Thyroid gland (tissue), 4 donors: ENCODE measurements at regions not wholly inside any gene's neighbourhood (a gene's known extent, or its start where the extent isn't known, plus 50 kb on each side); places are given as distances from the start of the nearest gene placed in this dataset. TPM values are rescaled to one million over a fixed set of nuclear protein-coding genes. Genes with fewer than 3 reads are reported as not detected.

Experiments used
- DNase-seq, 2 donors: peaks; one replicate each; pipeline ENCODE4 v3.0.0-alpha.2; 2019
- H3K27ac ChIP-seq, 3 donors: fragments of 200-600 bp; sonication (generic); 1 replicate in 2 of 3; 2 replicates in 1 of 3; pipeline ENCODE4 v1.5.1; 2016 to 2019; ENCODE audit warnings: mild to moderate bottlenecking in 1 of 3, moderate library complexity in 1 of 3
- H3K27me3 ChIP-seq: fragments of 200-600 bp; sonication (generic); one replicate; pipeline ENCODE4 v1.5.1; 2019
- H3K36me3 ChIP-seq, 2 donors: fragments of 200-600 bp; sonication (generic); one replicate each; pipeline ENCODE4 v1.5.1; 2016 to 2019
- H3K4me1 ChIP-seq, 2 donors: fragments of 200-600 bp; sonication (generic); one replicate each; pipeline ENCODE4 v1.5.1; 2017 to 2019
- H3K4me3 ChIP-seq, 3 donors: fragments of 200-600 bp; sonication (generic); replicated peaks in 1 of 3; 1 replicate in 2 of 3; 2 replicates in 1 of 3; pipeline ENCODE4 v1.5.1; 2016; ENCODE audit warnings: mild to moderate bottlenecking in 1 of 3
- H3K9me3 ChIP-seq: fragments of 200-600 bp; sonication (generic); one replicate; pipeline ENCODE4 v1.5.1; 2017
- CTCF ChIP-seq, 6 experiments: fragments of 200-600 bp in 3 of 6; fragments of 450-650 bp in 3 of 6; sonication (generic) in 3 of 6; IDR thresholded peaks; one replicate each; pipeline ENCODE4 v1.5.1; 2016 to 2019; ENCODE audit warnings: antibody characterized with exemption in 6 of 6, mild to moderate bottlenecking in 2 of 6, inconsistent platforms in 1 of 6, moderate library complexity in 1 of 6
- POLR2A ChIP-seq, 2 donors: fragments of 450-650 bp; IDR thresholded peaks; one replicate each; pipeline ENCODE4 v1.6.1; 2017; ENCODE audit warnings: antibody characterized with exemption in 2 of 2, mild to moderate bottlenecking in 2 of 2, moderate library complexity in 1 of 2
- WGBS, 2 donors: methylation state at CpG; one replicate each; pipeline ENCODE4 v1.1.5; 2017; 5-methylcytosine and 5-hydroxymethylcytosine counted together
- intact Hi-C: fragments of 100-400 bp; cut with DNase I; formaldehyde crosslinking; loops from one replicate; pipeline ENCODE4 v1.15.1; 2023
- microRNA counts, 2 donors: library from miRNA; unstranded; fragments of <30 nt; microRNA quantifications; one replicate each; lab custom pipeline; 2016 to 2017
- microRNA-seq: library from miRNA; unstranded; fragments of <30 nt; microRNA quantifications from one replicate; pipeline ENCODE4, GENCODE V29; 2016
- small RNA-seq: library from RNA; depleted of rRNA; stranded (forward); fragments of <200 nt; gene quantifications from one replicate; pipeline ENCODE3, GENCODE V24; 2016

GRCh38 chr4:147430111-147430510, 50.8 kb upstream of the EDNRA start:
- WGBS, 2 donors: 70 to 75% methylated on average over 2 of the region's 2 CpGs
- TF ChIP-seq POLR2A (IDR thresholded peaks at IDR 0.05) (no peak), CTCF (IDR thresholded peaks at IDR 0.05) (no peak)
- no peaks in the 10 kb centered on the region for H3K36me3 ChIP-seq

More at GRCh38 chr4:147430111-147430510, 50.8 kb upstream of the EDNRA start:
- no peaks in the 10 kb centered on the region for H3K9me3 ChIP-seq
- no peak for DNase-seq
- no peak overlapping the region for H3K4me3 ChIP-seq
- H3K27me3 ChIP-seq: no peaks in the 10 kb centered on the region
- intact Hi-C loops: no loop called here
- H3K4me1 ChIP-seq: no peaks in the 10 kb centered on the region
- no peak overlapping the region for H3K27ac ChIP-seq

MicroRNAs encoded in the stretch of these regions (microRNA counts, 767-probe panel; counts per million panel counts)
- microRNA hsa-miR-548g-3p (lab: Ali Mortazavi, UCI): 0 counts per million in 2 donors

Small RNA genes in the stretch of these regions (microRNA-seq; reads per million reads assigned to microRNA genes)
- not detected for gene MIR548G

Small RNA genes in the stretch of these regions (small RNA-seq; reads per million reads assigned to genes)
- not detected for gene MIR548G
